ENCODE measurements at regions not wholly inside any gene's neighbourhood (a gene's known extent, or its start where the extent isn't known, plus 50 kb on each side); places are given as distances from the start of the nearest gene placed in this dataset.

DNA sequence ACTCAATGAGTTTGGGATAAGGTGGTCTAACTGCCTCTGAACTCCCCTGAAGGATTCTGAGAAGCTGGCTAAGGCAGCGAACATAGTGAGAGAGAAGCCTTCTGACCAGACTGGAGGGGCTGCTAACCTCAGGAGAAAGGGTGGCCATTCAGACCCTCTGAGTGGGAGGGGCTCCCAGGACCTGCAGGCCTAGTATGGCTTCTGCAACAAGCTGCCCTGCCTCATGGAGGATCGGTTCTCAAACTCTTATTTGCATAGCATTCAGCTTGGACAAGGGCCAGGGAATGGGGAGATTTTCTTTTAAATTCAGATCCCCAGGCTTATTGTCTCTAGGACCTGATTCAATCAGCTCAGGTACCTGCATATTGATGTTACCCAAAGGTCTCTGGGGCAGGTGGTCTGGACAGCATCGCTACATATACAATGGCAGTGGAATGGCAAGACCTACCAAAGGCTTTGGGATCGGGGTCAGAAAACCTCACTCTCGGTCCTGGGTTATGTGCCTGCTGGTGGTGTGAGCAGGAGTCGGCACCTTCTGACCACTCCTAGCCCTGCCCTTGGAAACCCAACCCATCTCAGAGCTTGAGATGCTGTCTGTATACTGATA lies 599.1 kb downstream of the BRD1 start:
- Histone ChIP-seq H3F3A (ENCODE audit: low read length, unreplicated experiment) (no peaks in the 10 kb centered on the region), H3K4me1 (ENCODE audit: insufficient read depth, low read length) (no peaks in the 10 kb centered on the region), H3K9me3 (ENCODE audit: low read length) (no peaks in the 10 kb centered on the region), H3K4me2 (ENCODE audit: low read length) (no peak overlapping the region), H3K79me2 (ENCODE audit: low read length) (no peaks in the 10 kb centered on the region), H2AFZ (ENCODE audit: low read length) (no peak overlapping the region), H4K20me1 (ENCODE audit: low read length) (no peaks in the 10 kb centered on the region), H3K36me3 (ENCODE audit: low read depth, low read length) (no peaks in the 10 kb centered on the region), H3K27ac (ENCODE audit: low read length) (no peak overlapping the region), H3K9ac (ENCODE audit: low read length) (no peak overlapping the region), H3K9me2 (replicated peaks; ENCODE audit: low read length) (no peaks in the 10 kb centered on the region), H3K4me3 (ENCODE audit: low read length) (no peak overlapping the region), H3K27me3 (ENCODE audit: low read length) (no peaks in the 10 kb centered on the region)
- CTCF ChIA-PET = no interaction called here
- DNase-seq (no peak), ATAC-seq (no peak)
- POLR2A ChIA-PET (ENCODE audit: unreplicated experiment) = no interaction called here
- intact Hi-C loops (cut with micrococcal nuclease) = no loop called here
- BruUV-seq (replicated peaks) = no TSS peak
- TF ChIP-seq EZH2 (IDR thresholded peaks at IDR 0.05; ENCODE audit: low read length, unreplicated experiment) (no peak), EZH2phosphoT487 (IDR thresholded peaks at IDR 0.05; ENCODE audit: borderline replicate concordance, low read length) (no peak)
- TF ChIP-seq, protein P1, sequence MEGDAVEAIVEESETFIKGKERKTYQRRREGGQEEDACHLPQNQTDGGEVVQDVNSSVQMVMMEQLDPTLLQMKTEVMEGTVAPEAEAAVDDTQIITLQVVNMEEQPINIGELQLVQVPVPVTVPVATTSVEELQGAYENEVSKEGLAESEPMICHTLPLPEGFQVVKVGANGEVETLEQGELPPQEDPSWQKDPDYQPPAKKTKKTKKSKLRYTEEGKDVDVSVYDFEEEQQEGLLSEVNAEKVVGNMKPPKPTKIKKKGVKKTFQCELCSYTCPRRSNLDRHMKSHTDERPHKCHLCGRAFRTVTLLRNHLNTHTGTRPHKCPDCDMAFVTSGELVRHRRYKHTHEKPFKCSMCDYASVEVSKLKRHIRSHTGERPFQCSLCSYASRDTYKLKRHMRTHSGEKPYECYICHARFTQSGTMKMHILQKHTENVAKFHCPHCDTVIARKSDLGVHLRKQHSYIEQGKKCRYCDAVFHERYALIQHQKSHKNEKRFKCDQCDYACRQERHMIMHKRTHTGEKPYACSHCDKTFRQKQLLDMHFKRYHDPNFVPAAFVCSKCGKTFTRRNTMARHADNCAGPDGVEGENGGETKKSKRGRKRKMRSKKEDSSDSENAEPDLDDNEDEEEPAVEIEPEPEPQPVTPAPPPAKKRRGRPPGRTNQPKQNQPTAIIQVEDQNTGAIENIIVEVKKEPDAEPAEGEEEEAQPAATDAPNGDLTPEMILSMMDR (conservative IDR thresholded peaks at IDR 0.05; ENCODE audit: low read depth, low read length) = no peak

- H4K20me1 ChIP-seq (ENCODE audit: low read length) = no peaks in the 10 kb centered on the region
- no peaks in the 10 kb centered on the region for H3K27me3 ChIP-seq (ENCODE audit: low read length)
- no peaks in the 10 kb centered on the region for H3K4me1 ChIP-seq (ENCODE audit: insufficient read depth, low read length)
- no peak overlapping the region for H2AFZ ChIP-seq (ENCODE audit: low read length)
- BruUV-seq (replicated peaks) = no TSS peak
- no peaks in the 10 kb centered on the region for H3K36me3 ChIP-seq (ENCODE audit: low read depth, low read length)
- H3K79me2 ChIP-seq (ENCODE audit: low read length) = no peaks in the 10 kb centered on the region
- POLR2A ChIA-PET (ENCODE audit: unreplicated experiment) = no interaction called here
- no peak overlapping the region for H3K9ac ChIP-seq (ENCODE audit: low read length)
- ATAC-seq (no peak), DNase-seq (no peak)
- no peak overlapping the region for H3K27ac ChIP-seq (ENCODE audit: low read length)
- no peaks in the 10 kb centered on the region for H3F3A ChIP-seq (ENCODE audit: low read length, unreplicated experiment)
- no peaks in the 10 kb centered on the region for H3K9me2 ChIP-seq (replicated peaks; ENCODE audit: low read length)
- intact Hi-C loops (cut with micrococcal nuclease) = no loop called here
- CTCF ChIA-PET = no interaction called here
- no peak overlapping the region for H3K4me3 ChIP-seq (ENCODE audit: low read length)
- no peak for TF ChIP-seq EZH2 (IDR thresholded peaks at IDR 0.05; ENCODE audit: low read length, unreplicated experiment)
- TF ChIP-seq, protein P1 (conservative IDR thresholded peaks at IDR 0.05; ENCODE audit: low read depth, low read length) = no peak
- TF ChIP-seq EZH2phosphoT487 (IDR thresholded peaks at IDR 0.05; ENCODE audit: borderline replicate concordance, low read length) = no peak
- H3K4me2 ChIP-seq (ENCODE audit: low read length) = no peak overlapping the region
- no peaks in the 10 kb centered on the region for H3K9me3 ChIP-seq (ENCODE audit: low read length)
Measured at GRCh38 chr22:49227670-49228069, 600.0 kb downstream of the BRD1 start.

GRCh38 chr22:49226096-49226495 lies 601.6 kb downstream of the BRD1 start:
- ChIA-PET CTCF (no interaction called here), POLR2A (ENCODE audit: unreplicated experiment) (no interaction called here)
- no peaks in the 10 kb centered on the region for H3K36me3 ChIP-seq (ENCODE audit: low read depth, low read length)
- ATAC-seq (no peak), DNase-seq (no peak)
- H3K4me3 ChIP-seq (ENCODE audit: low read length) = no peak overlapping the region
- no peaks in the 10 kb centered on the region for H3K27me3 ChIP-seq (ENCODE audit: low read length)
- no peaks in the 10 kb centered on the region for H3K4me1 ChIP-seq (ENCODE audit: insufficient read depth, low read length)
- no peaks in the 10 kb centered on the region for H3K79me2 ChIP-seq (ENCODE audit: low read length)
- H3K9me3 ChIP-seq (ENCODE audit: low read length) = no peaks in the 10 kb centered on the region
- no TSS peak for BruUV-seq (replicated peaks)
- intact Hi-C loops (cut with micrococcal nuclease) = no loop called here
- no peak overlapping the region for H3K4me2 ChIP-seq (ENCODE audit: low read length)
- TF ChIP-seq EZH2phosphoT487 (IDR thresholded peaks at IDR 0.05; ENCODE audit: borderline replicate concordance, low read length) = no peak
- TF ChIP-seq, protein P1 (conservative IDR thresholded peaks at IDR 0.05; ENCODE audit: low read depth, low read length) = no peak
- no peak for TF ChIP-seq EZH2 (IDR thresholded peaks at IDR 0.05; ENCODE audit: low read length, unreplicated experiment)
- no peaks in the 10 kb centered on the region for H4K20me1 ChIP-seq (ENCODE audit: low read length)
- no peaks in the 10 kb centered on the region for H3F3A ChIP-seq (ENCODE audit: low read length, unreplicated experiment)
- no peak overlapping the region for H2AFZ ChIP-seq (ENCODE audit: low read length)
- H3K27ac ChIP-seq (ENCODE audit: low read length) = no peak overlapping the region
- H3K9ac ChIP-seq (ENCODE audit: low read length) = no peak overlapping the region
- H3K9me2 ChIP-seq (replicated peaks; ENCODE audit: low read length) = no peaks in the 10 kb centered on the region

Measured in PC-3 (cell line).